ENCODE measurements at regions not wholly inside any gene's neighbourhood (a gene's known extent, or its start where the extent isn't known, plus 50 kb on each side); places are given as distances from the start of the nearest gene placed in this dataset.

DNA sequence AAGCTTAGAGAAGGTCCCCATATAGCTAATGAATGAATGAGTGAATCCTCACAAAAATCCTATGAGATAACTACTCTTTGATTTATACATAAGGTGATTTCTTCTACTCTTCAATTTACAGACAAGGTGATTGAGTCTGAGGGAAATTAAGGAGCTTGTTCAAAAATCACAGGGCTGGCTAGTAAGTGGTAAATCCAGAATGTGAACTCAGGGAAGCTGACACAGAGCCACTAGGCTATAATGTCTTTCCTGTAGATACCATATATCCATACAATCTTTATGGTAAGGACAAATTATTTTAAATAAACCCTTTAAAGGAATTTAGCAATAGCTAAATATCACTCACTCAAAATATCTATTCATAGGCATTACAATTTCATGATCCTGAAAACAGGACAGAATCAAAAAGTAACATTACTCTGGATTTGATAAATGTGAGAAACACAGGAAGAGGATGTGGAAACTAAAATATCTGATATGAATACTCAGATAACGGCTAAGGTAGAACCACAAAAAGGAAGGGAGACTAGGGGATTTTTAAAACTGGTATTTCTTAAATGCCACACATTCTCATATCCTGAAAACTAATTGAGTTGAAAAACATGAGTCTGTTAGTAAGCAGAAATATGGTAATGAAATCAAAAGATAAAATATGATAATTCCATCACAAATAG lies 108.2 kb downstream of the NBPF12 start:
- DNase-seq (ENCODE audit: low read depth in 1 of 2, low spot score in 1 of 2) (no peak), FAIRE-seq (peak; percentile 94), ATAC-seq (no peak)
- CTCF ChIA-PET: no interaction called here
- Histone ChIP-seq H3K4me1 (no peaks in the 10 kb centered on the region), H3K4me3 (no peak overlapping the region), H3K9me3 (no peaks in the 10 kb centered on the region; the same call in 2 of the 3 replicates), H3K27ac (no peak overlapping the region), H3K4me2 (no peak overlapping the region)
- POLR2A ChIA-PET: no interaction called here
- TF ChIP-seq ZFP36 (IDR thresholded peaks at IDR 0.05; ENCODE audit: borderline replicate concordance, partially characterized antibody): no peak
- TF ChIP-seq TFCP2L1 (CRISPR knock-in tag; IDR thresholded peaks at IDR 0.05): no peak
- no peak for TF ChIP-seq MAFK (IDR thresholded peaks at IDR 0.05; ENCODE audit: partially characterized antibody)
- TF ChIP-seq JUNB (IDR thresholded peaks at IDR 0.05): no peak
- no peak for TF ChIP-seq RARB (CRISPR knock-in tag; IDR thresholded peaks at IDR 0.05)
- no peak for TF ChIP-seq PHF8 (IDR thresholded peaks at IDR 0.05; ENCODE audit: borderline replicate concordance, low read depth)
- TF ChIP-seq, protein P1, sequence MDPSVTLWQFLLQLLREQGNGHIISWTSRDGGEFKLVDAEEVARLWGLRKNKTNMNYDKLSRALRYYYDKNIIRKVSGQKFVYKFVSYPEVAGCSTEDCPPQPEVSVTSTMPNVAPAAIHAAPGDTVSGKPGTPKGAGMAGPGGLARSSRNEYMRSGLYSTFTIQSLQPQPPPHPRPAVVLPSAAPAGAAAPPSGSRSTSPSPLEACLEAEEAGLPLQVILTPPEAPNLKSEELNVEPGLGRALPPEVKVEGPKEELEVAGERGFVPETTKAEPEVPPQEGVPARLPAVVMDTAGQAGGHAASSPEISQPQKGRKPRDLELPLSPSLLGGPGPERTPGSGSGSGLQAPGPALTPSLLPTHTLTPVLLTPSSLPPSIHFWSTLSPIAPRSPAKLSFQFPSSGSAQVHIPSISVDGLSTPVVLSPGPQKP (IDR thresholded peaks at IDR 0.05; ENCODE audit: low read depth, low read length): no peak
- TF ChIP-seq, protein P2, sequence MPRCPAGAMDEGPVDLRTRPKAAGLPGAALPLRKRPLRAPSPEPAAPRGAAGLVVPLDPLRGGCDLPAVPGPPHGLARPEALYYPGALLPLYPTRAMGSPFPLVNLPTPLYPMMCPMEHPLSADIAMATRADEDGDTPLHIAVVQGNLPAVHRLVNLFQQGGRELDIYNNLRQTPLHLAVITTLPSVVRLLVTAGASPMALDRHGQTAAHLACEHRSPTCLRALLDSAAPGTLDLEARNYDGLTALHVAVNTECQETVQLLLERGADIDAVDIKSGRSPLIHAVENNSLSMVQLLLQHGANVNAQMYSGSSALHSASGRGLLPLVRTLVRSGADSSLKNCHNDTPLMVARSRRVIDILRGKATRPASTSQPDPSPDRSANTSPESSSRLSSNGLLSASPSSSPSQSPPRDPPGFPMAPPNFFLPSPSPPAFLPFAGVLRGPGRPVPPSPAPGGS (IDR thresholded peaks at IDR 0.05): no peak
- TF ChIP-seq HEYL (CRISPR knock-in tag; IDR thresholded peaks at IDR 0.05): no peak
- TF ChIP-seq ZSCAN20 (CRISPR knock-in tag; IDR thresholded peaks at IDR 0.05): no peak
- TF ChIP-seq, protein P3, sequence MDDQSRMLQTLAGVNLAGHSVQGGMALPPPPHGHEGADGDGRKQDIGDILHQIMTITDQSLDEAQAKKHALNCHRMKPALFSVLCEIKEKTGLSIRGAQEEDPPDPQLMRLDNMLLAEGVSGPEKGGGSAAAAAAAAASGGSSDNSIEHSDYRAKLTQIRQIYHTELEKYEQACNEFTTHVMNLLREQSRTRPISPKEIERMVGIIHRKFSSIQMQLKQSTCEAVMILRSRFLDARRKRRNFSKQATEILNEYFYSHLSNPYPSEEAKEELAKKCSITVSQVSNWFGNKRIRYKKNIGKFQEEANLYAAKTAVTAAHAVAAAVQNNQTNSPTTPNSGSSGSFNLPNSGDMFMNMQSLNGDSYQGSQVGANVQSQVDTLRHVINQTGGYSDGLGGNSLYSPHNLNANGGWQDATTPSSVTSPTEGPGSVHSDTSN (IDR thresholded peaks at IDR 0.05): no peak
- TF ChIP-seq ZNF302 (CRISPR knock-in tag; IDR thresholded peaks at IDR 0.05): no peak
- no peak for TF ChIP-seq JUN (IDR thresholded peaks at IDR 0.05)
- TF ChIP-seq RNF2 (IDR thresholded peaks at IDR 0.05; ENCODE audit: borderline replicate concordance, low read depth): no peak
- TF ChIP-seq MYC (IDR thresholded peaks at IDR 0.05; ENCODE audit: borderline replicate concordance, low read length): no peak
- WGBS (ENCODE audit: missing lambda C conversion rate): 7% methylated on average over 1 of the region's 1 CpG

Small RNA genes in the stretch of these regions (small RNA-seq; reads per million reads assigned to genes)
- gene RNU1-151P: 0 reads per million in 6 experiments
